ENCODE measurements at regions not wholly inside any gene's neighbourhood (a gene's known extent, or its start where the extent isn't known, plus 50 kb on each side); places are given as distances from the start of the nearest gene placed in this dataset.

GRCh38 chr6:53408826-53409225, 60.1 kb upstream of the ELOVL5 start:
- no peak overlapping the region for H3K27ac Mint-ChIP-seq
- H3K9me3 Mint-ChIP-seq: no peaks in the 10 kb centered on the region
- no peaks in the 10 kb centered on the region for H3K36me3 Mint-ChIP-seq
- H3K4me1 Mint-ChIP-seq (ENCODE audit: low read depth in 2 of 2): no peaks in the 10 kb centered on the region
- DNase-seq (ENCODE audit: low spot score) (no peak), ATAC-seq (no peak)
- no peaks in the 10 kb centered on the region for H3K27me3 Mint-ChIP-seq
- no peak overlapping the region for H3K4me3 Mint-ChIP-seq

DNA sequence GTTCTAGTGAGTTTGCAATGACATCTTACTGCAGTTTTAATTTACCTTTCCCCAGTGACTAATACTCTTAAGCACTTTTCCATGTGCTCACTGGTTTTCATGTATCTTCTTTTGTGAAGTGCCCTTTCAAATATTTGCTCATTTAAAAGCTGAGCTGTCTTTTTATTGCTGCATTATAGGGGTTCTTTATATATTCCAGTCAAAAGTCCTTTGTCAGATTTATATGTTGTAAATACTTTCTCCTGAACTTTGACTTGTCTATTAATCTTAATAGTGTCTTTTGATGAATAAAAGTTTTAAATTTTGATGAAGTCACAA, 50.2 kb upstream of the ELOVL5 start:
- no peaks in the 10 kb centered on the region for H3K4me1 Mint-ChIP-seq (ENCODE audit: low read depth in 2 of 2)
- peaks cover 8% of the 10 kb centered on the region in 2 donors for H3K27me3 Mint-ChIP-seq
- H3K27ac Mint-ChIP-seq: no peak overlapping the region
- H3K4me3 Mint-ChIP-seq: no peak overlapping the region
- ATAC-seq (no peak), DNase-seq (ENCODE audit: low spot score) (no peak)
- peaks cover 6% of the 10 kb centered on the region for H3K36me3 Mint-ChIP-seq
- no peaks in the 10 kb centered on the region for H3K9me3 Mint-ChIP-seq

DNA sequence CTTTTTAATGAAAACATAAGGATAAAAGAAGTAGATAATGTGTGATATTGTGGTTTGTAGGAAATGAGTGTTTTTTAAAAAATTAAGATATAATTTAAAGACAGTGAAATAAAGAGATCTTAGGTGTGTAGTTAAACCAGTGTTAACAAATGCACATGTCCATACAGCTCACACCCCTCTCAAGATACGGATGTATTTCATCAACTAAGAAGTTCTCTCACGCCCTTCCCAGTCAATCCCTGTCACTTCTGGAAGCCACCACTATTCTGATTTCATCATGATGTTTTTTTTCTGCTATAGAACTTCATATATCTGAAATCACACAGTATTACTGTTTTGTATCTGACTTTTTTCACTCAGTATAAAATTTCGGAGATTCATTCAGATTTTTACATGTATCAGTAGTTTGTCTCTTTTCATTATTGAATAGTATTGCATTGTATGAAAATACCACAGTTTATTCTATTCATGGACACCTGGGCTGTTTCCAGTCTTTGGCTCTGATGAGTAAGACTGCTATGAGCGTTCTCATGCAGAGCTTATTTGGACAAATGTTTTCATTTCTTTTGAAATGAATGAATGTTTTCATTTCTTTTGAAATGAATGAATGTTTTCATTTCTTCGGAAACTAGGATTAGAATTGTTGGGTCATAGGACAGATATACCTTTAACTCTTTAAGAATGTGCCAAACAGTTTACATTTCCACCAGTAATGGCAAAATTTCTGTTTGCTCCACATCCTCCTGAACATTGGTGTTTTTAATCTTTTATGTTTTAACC, 49.7 kb upstream of the ELOVL5 start:
- Mint-ChIP-seq H3K27ac (no peak overlapping the region), H3K36me3 (peaks cover 6% of the 10 kb centered on the region), H3K9me3 (no peaks in the 10 kb centered on the region), H3K27me3 (peaks cover 8% of the 10 kb centered on the region in 2 donors), H3K4me3 (no peak overlapping the region), H3K4me1 (ENCODE audit: low read depth in 2 of 2) (no peaks in the 10 kb centered on the region)
- DNase-seq (ENCODE audit: low spot score): no peak
- no peak for ATAC-seq
